ENCODE measurements at regions not wholly inside any gene's neighbourhood (a gene's known extent, or its start where the extent isn't known, plus 50 kb on each side); places are given as distances from the start of the nearest gene placed in this dataset.

DNA sequence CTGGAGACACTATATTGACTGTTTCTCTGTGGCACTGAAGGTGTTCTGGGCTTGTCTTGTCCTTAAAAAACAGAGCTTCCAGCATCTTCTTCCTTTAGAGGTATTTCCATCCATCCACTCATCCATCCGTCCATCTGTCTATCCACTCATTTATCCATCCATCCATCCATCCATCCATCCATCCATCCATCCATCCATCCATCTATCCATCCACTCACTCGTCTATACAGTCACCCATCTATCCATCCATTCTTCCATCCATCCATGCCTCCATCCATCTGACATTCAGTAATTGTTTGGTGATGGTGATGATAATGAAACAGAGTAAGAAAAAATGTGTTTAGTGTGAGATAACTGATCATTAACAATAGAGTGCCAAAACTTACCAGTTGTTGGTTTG, 334.8 kb downstream of the NSG2 start:
- DNase-seq: no peak

DNA sequence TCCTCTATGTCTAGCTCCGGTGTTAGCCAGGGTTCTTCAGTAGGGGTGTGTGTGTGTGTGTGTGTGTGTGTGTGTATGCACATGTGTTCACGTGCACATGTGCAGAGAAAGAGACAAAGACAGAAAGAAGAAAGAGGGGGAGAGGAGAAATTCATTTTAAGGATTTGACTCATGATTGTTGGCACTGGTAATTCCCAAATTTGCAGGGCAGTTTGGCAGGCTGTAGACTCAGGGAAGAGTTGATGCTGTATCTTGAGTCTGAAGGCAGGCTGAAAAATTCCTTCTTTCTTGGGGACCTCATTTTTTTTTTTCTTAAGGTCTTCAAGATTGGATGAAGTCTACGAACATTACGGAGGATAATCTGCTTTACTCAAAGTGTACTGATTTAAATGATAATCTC, 335.7 kb downstream of the NSG2 start:
- DNase-seq: no peak

GRCh38 chr5:174383210-174384167, 338.0 kb downstream of the NSG2 start:
- DNase-seq: no peak

GRCh38 chr5:174384509-174384947, 339.0 kb downstream of the NSG2 start:
- DNase-seq: no peak

DNA sequence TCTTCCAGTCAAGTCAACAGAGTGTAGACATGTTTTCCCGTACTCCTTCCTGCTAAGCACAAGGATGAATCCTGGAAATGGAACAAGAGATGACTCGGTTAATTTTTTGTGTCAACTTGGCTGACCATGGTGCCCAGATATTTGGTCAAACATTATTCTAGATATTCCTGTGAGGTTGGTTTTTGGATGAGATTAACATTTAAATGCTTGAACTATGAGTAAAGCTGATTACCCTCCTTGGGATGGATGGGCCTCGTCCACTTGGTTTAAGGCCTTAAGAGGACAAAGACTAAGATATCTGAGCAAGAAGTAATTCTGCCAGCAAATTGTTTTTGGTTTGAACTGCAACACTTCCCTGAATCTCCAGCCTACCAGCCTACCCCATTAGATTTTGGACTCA, 338.1 kb upstream of the MSX2 start:
- DNase-seq: no peak

GRCh38 chr5:174386846-174387245, 337.5 kb upstream of the MSX2 start:
- no peak for DNase-seq

DNA sequence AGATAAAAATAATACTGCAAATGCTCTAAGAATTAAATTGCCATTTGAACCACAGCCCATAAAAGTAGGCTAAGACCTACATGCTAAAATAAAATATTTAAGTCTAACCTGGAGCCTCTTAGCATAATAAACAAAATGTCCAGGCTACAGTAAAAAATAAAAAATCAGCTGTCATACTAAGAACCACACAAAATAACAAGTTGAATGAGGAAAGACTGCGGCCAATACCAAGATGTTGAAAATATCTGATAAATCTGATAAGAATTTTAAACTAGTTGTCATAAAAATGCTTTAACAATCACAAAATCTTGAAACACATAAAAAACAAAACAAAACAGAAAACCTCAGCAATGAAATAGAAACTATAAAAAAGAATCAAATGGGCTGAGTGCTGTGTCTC, 336.9 kb upstream of the MSX2 start:
- no peak for DNase-seq

- no peak for DNase-seq
Observed at GRCh38 chr5:174392892-174393291, 331.5 kb upstream of the MSX2 start.

DNA sequence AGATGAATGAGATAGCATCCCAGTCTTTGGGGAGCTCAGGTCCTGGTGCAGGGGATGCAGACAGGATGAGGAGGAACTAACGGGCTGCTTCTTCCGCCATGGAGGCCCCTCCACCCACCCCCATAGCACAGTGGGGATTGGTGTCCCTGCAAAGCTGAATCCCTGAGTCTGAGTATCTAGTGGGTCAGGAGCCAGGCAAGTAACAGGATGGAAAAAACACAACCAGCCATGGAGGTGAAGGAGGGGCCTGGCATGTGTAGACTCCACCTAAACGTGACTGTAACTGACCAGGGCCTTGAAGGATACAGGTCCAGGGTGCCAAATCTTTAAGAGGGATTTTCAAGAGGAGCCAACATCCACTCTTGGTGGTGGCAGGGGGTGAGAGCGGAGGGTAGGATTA, 327.8 kb upstream of the MSX2 start:
- no peak for DNase-seq

- no peak for DNase-seq
Observed at GRCh38 chr5:174397206-174397605, 327.2 kb upstream of the MSX2 start.

DNA sequence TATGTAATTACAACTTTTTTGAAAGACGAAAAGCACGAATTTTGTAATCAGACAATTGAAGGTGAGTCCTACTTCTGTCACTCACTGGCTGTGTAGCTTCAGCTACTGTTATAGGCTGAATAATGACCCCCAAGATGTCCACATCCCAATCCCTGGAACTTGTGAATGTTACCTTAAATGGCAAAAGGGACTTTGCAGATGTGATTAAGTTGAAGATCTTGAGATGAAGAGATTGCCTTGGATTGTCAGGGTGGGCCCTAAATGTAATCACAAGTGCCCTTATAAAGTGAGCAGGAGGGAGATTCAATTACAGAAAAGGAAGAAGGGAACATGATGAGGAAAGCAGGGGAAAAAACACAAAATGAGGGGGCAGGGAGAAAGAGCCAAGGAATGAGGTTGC, 326.2 kb upstream of the MSX2 start:
- DNase-seq: no peak

DNA sequence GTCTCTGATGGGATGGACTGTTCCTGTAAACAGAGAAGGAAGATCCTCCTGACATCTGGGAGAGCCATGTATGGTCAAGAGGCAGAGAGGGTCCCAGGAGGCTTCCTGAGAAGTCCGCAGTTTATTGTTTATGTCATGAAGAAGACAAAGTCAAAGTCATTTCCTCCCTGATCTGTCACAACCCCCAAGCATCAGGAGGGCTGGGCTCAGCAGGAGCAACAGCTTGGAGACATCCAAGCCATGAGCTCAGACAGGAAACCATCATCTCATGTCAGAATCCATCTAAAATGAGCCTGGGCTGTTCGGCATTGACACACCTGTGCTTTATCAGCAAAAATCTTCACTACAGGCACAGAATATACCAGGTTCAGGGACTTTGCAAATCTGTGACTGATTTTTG, 325.0 kb upstream of the MSX2 start:
- DNase-seq: no peak

DNA sequence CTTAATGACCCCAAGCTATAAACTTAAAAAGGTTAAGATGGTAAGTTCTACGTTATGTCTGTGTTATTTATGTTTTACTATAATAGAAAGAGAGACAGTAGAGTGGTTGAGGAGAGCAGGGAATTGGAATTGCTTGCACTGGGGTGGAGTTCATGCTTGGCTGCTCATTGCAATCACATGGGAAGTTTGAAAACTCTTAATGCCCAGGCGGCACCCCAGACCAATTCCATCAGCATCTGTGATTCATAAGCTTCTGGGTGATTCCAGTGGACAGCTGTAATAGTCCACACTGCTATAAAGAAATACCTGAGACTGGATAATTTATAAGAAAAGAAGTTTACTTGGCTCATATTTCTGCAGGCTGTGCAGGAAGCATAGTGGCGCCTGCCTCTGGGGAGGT, 323.9 kb upstream of the MSX2 start:
- no peak for DNase-seq

- DNase-seq: no peak
Observed at GRCh38 chr5:174401793-174402192, 322.6 kb upstream of the MSX2 start.

DNA sequence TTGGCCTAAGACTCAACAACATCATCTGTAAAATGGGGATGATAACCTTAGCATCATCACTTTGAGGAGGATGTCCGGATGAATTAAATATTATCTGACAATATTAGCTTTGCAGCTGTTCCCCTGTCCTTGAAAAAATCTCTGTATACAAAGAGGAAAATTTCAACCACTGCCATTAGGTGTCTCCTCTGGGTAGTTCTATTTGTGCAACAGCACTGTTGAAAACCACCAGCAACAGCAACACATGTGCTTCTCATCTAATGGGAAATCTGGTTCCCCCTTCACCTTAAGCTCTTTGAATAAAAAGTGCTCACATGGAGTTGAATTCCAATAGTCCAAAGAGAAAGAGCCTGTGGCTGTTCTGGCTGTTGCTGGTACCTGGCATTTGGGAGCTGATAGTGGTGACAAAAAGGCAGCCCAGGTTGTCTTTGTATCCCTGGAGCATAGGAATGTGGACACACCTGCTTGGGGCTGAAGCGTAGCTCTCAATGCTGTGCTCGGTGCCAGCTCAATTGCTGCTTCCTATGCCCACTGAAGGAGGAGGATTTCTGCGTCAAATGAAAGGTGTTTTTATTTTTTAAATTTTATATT, 322.1 kb upstream of the MSX2 start:
- DNase-seq: no peak

DNA sequence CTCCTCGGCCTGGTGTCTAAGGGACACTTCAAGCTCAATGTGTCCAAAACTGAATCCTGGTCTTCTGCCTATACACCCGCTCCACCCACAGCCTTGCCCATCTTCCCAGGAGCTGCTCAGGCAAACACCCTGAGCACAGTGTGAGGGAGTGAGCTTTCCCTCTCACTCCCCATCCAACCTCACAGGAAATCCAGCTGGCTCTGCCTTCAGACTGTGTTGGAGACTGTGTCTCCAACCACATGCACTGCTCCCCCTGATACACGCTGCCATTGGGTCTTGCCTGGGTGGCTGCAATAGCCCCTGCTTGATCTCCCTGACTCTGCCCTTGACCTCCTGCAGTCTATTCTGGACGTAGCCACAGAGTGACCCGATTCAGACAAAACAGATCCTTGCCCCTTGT, 319.5 kb upstream of the MSX2 start:
- DNase-seq: no peak

GRCh38 chr5:174409070-174409469, 315.3 kb upstream of the MSX2 start:
- DNase-seq: no peak

DNA sequence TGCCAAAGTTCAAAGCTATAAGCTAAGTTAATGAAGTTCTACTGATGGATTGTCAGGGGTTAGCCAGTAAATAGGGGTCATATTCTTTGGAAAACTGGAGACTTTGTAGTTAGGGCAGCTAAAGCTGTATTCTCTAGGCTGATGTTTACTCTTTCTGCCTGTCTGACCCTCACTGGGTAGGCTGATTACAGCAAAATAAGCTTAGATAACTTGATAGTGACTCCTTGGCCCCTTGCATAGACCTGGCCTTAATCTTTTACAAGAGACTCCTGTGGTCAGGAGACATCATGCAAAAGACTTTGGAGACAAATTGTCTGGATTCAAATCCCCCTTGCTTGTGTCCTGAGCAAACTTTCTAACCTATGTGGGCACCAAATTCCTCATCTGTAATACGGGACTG, 314.4 kb upstream of the MSX2 start:
- no peak for DNase-seq

DNA sequence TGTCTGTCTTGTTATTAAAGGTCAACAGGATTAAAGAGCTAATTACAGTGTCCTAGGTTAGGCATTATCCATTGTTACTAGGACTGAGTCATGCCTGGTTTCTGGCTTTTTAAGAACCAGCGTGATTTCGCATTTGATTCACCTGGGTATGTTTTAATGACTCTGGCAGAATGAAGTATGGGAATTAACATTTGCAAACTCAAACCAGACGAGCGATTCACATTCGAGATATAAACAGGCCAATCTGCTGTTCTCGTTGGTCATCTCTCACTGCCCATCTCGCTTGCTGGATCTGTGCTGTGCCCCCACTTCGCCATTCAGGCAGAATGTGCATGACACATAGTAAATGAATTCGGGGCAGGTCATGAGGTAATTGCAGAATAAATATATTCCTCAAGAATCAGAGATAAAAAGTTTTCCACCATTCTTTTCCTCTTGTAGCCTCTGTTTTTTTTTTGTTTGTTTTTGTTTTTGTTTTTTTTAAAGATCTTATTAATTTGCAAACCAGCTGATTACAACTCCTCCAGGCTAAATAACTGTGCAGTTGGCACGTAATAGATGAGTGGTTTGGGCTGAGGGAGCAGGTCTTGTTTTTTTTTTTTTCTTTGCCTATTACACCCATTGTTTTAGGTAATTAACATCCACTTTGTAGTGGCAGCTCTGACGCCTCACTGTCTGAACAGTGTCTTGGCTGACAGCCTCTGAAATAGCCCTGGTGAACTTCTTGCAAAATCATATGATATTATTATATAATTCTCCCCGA, 313.5 kb upstream of the MSX2 start:
- DNase-seq: no peak

DNA sequence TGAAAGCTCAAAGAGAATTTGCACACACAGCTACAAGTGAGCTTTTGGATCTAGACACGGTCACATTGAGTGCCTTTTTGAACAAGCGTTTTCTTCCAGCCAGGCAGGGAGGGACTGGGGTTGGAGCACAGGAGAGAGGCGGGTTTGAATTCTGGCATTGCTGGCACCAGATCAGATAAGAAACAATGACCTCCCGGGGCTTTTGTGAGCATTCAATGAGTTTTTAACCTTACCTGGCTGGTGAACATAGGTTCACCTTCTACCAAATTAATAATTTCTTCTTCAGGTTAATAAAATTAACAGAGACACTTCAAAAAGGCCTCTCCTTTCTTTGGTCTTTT, 312.9 kb upstream of the MSX2 start:
- no peak for DNase-seq

GRCh38 chr5:174412374-174412773, 312.0 kb upstream of the MSX2 start:
- no peak for DNase-seq

DNA sequence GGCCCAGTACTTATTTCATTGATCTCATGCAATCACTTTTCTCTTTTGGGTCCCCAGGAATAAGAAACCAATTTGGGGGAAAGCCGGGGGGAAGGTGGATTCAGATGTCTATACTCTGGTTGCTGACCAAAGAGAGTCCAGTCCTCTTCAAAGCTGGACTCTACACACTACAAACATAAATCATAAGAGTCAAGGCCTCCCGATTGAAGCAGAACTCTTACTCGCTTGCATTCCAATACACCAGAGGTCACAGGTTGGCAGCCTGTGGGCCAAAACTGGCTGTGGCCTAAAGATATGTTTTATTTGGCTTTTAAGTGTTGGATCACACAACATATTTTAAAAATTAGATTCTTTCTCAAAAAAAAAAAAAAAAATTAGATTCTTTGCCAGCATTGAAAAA, 311.4 kb upstream of the MSX2 start:
- DNase-seq: no peak

DNA sequence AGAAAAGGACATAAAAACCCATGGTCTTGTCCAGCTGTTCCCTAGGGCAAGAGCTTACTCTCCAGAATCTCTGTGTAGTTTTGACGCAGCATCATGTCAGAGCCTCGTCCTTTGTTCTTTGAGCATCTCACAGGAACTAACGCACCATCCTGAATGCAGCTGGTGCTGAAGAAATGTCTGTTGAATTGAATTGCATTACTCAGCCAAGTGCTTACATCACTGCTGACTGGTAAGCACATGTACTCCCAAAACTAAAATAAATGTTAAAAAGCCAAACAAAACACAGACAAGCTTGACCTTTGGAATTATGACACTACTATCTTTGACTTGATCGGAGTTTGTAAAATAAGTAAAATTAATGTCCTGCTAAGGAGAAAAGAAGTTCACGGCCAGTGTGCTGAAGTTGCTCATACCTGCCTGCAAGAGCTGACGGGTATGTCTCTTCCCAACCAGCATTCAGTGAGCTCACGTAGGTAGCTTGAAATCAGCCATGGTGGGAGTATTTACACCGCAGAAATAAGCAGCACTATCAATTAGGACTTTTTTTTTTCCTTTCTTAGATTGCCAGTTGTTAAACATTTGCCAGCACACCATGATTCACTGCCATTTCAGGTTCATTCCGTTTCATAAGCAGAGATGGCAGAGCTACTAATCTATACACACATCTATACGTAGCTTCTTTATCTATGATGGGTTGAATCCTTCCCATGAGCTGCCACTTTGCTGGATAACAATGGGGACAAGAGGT, 310.6 kb upstream of the MSX2 start:
- no peak for DNase-seq

Measured in DMS79 treated with DMSO at 0.1 percent for 48 hours (cell line).